ENCODE measurements at regions not wholly inside any gene's neighbourhood (a gene's known extent, or its start where the extent isn't known, plus 50 kb on each side); places are given as distances from the start of the nearest gene placed in this dataset.

GRCh38 chr1:19015476-19015875 is 59.0 kb upstream of the IFFO2 start:
- TF ChIP-seq EZH2 (IDR thresholded peaks at IDR 0.05; ENCODE audit: borderline replicate concordance, insufficient read depth, low read depth, low read length, poor library complexity, severe bottlenecking) (no peak), CTCF (IDR thresholded peaks at IDR 0.05) (no peak)
- Mint-ChIP-seq H3K9me3 (ENCODE audit: insufficient read depth) (no peaks in the 10 kb centered on the region), H3K4me3 (no peak overlapping the region), H3K4me1 (peaks cover 7% of the 10 kb centered on the region), H3K27ac (no peak overlapping the region), H3K27me3 (peaks cover 33% of the 10 kb centered on the region)
- Histone ChIP-seq H3K27ac (ENCODE audit: low read length in 2 of 2) (no peak overlapping the region), H3K79me2 (ENCODE audit: control insufficient read depth, insufficient read depth, low read length) (no peaks in the 10 kb centered on the region), H3K9ac (ENCODE audit: low read length) (no peak overlapping the region), H3K4me2 (replicated peaks; ENCODE audit: low read depth, low read length, poor library complexity, severe bottlenecking) (no peak overlapping the region), H3K27me3 (replicated peaks in 1 of 4; ENCODE audit: control extremely low read depth in 1 of 4, control insufficient read depth in 3 of 4, insufficient read depth in 4 of 4, low read length in 3 of 4) (no peaks in the 10 kb centered on the region), H3K36me3 (replicated peaks in 1 of 2; ENCODE audit: control extremely low read depth in 1 of 2, control insufficient read depth in 1 of 2, extremely low read depth in 1 of 2, insufficient read depth in 2 of 2, low read length in 1 of 2) (no peaks in the 10 kb centered on the region), H2AFZ (ENCODE audit: insufficient read depth, low read depth, low read length, poor library complexity, severe bottlenecking) (no peak overlapping the region), H3K9me3 (ENCODE audit: control extremely low read depth in 1 of 3, control insufficient read depth in 2 of 3, insufficient read depth in 1 of 3, low read length in 2 of 3) (peaks cover 0 to 1% (median 0%) of the 10 kb centered on the region in 3 donors), H3K4me3 (ENCODE audit: control extremely low read depth in 1 of 5, extremely low read depth in 1 of 5, insufficient read depth in 1 of 5, low read depth in 2 of 5, low read length in 4 of 5) (no peak overlapping the region), H4K20me1 (ENCODE audit: control insufficient read depth, insufficient read depth, low read length, poor library complexity, severe bottlenecking) (no peaks in the 10 kb centered on the region), H3K4me1 (ENCODE audit: control insufficient read depth in 2 of 2, insufficient read depth in 2 of 2, low read length in 2 of 2) (no peaks in the 10 kb centered on the region)
- 95% methylated on average over 6 of the region's 6 CpGs for WGBS (ENCODE audit: insufficient coverage)
- no peak for DNase-seq
- ChIA-PET POLR2A (no interaction called here), CTCF (no interaction called here)
- intact Hi-C loops (cut with micrococcal nuclease), result no loop called here
- no peak for ATAC-seq (ENCODE audit: low read depth)

- peaks cover 0 to 1% (median 0%) of the 10 kb centered on the region in 3 donors for H3K9me3 ChIP-seq (ENCODE audit: control extremely low read depth in 1 of 3, control insufficient read depth in 2 of 3, insufficient read depth in 1 of 3, low read length in 2 of 3)
- CTCF ChIA-PET, result no interaction called here
- WGBS (ENCODE audit: insufficient coverage), result 96% methylated on average over 3 of the region's 7 CpGs
Measured at GRCh38 chr1:19014765-19015164, 58.3 kb upstream of the IFFO2 start.

More at GRCh38 chr1:19014765-19015164, 58.3 kb upstream of the IFFO2 start:
- ATAC-seq (ENCODE audit: low read depth) (no peak), DNase-seq (no peak)
- Histone ChIP-seq H3K4me3 (ENCODE audit: control extremely low read depth in 1 of 5, extremely low read depth in 1 of 5, insufficient read depth in 1 of 5, low read depth in 2 of 5, low read length in 4 of 5) (no peak overlapping the region), H4K20me1 (ENCODE audit: control insufficient read depth, insufficient read depth, low read length, poor library complexity, severe bottlenecking) (no peaks in the 10 kb centered on the region), H3K27ac (ENCODE audit: low read length in 2 of 2) (no peak overlapping the region), H3K9ac (ENCODE audit: low read length) (no peak overlapping the region), H2AFZ (ENCODE audit: insufficient read depth, low read depth, low read length, poor library complexity, severe bottlenecking) (no peak overlapping the region), H3K4me2 (replicated peaks; ENCODE audit: low read depth, low read length, poor library complexity, severe bottlenecking) (no peak overlapping the region), H3K27me3 (replicated peaks in 1 of 4; ENCODE audit: control extremely low read depth in 1 of 4, control insufficient read depth in 3 of 4, insufficient read depth in 4 of 4, low read length in 3 of 4) (no peaks in the 10 kb centered on the region), H3K4me1 (ENCODE audit: control insufficient read depth in 2 of 2, insufficient read depth in 2 of 2, low read length in 2 of 2) (no peaks in the 10 kb centered on the region), H3K79me2 (ENCODE audit: control insufficient read depth, insufficient read depth, low read length) (no peaks in the 10 kb centered on the region), H3K36me3 (replicated peaks in 1 of 2; ENCODE audit: control extremely low read depth in 1 of 2, control insufficient read depth in 1 of 2, extremely low read depth in 1 of 2, insufficient read depth in 2 of 2, low read length in 1 of 2) (no peaks in the 10 kb centered on the region)
- intact Hi-C loops (cut with micrococcal nuclease), result no loop called here
- H3K4me1 Mint-ChIP-seq, result peaks cover 7% of the 10 kb centered on the region
- H3K9me3 Mint-ChIP-seq (ENCODE audit: insufficient read depth), result no peaks in the 10 kb centered on the region
- POLR2A ChIA-PET, result no interaction called here
- no peak overlapping the region for H3K27ac Mint-ChIP-seq
- no peak overlapping the region for H3K4me3 Mint-ChIP-seq
- H3K27me3 Mint-ChIP-seq, result peaks cover 29% of the 10 kb centered on the region
- TF ChIP-seq EZH2 (IDR thresholded peaks at IDR 0.05; ENCODE audit: borderline replicate concordance, insufficient read depth, low read depth, low read length, poor library complexity, severe bottlenecking) (no peak), CTCF (IDR thresholded peaks at IDR 0.05) (no peak)

Data from B cell (primary cell).